ENCODE measurements at regions not wholly inside any gene's neighbourhood (a gene's known extent, or its start where the extent isn't known, plus 50 kb on each side); places are given as distances from the start of the nearest gene placed in this dataset.
A peak's percentile ranks its signal among the peaks of the same experiment; 100 is the strongest.

- Histone ChIP-seq H3K27me3 (no peaks in the 10 kb centered on the region), H3K4me3 (no peak overlapping the region), H3K9ac (no peak overlapping the region), H3K4me2 (no peak overlapping the region), H3K36me3 (no peaks in the 10 kb centered on the region), H3K27ac (no peak overlapping the region), H4K20me1 (peaks cover 16% of the 10 kb centered on the region; the same call in 1 of the 2 replicates), H3K9me3 (no peaks in the 10 kb centered on the region), H3K4me1 (peaks cover 10% of the 10 kb centered on the region)
- TF ChIP-seq Cebpa-rat (IDR thresholded peaks at IDR 0.05), result no peak
These were observed 111.0 kb downstream of the SLC25A47 start for GRCh38 chr14:100434033-100434601.

GRCh38 chr14:100434911-100435438 lies 111.8 kb downstream of the SLC25A47 start:
- TF ChIP-seq Cebpa-rat (IDR thresholded peaks at IDR 0.05), result no peak
- Histone ChIP-seq H3K4me3 (no peak overlapping the region), H3K9ac (no peak overlapping the region), H3K4me1 (peaks cover 10% of the 10 kb centered on the region), H3K27ac (no peak overlapping the region), H3K9me3 (no peaks in the 10 kb centered on the region), H3K36me3 (no peaks in the 10 kb centered on the region), H3K4me2 (no peak overlapping the region), H3K27me3 (no peaks in the 10 kb centered on the region), H4K20me1 (peaks cover 16% of the 10 kb centered on the region; the same call in 1 of the 2 replicates)

- no peak for TF ChIP-seq Cebpa-rat (IDR thresholded peaks at IDR 0.05)
- Histone ChIP-seq H3K9ac (no peak overlapping the region), H3K36me3 (no peaks in the 10 kb centered on the region), H3K27ac (no peak overlapping the region), H3K4me3 (no peak overlapping the region), H4K20me1 (peaks cover 16% of the 10 kb centered on the region; the same call in 1 of the 2 replicates), H3K9me3 (no peaks in the 10 kb centered on the region), H3K4me1 (peaks cover 12% of the 10 kb centered on the region), H3K27me3 (no peaks in the 10 kb centered on the region), H3K4me2 (no peak overlapping the region)
These were observed 112.3 kb downstream of the SLC25A47 start for GRCh38 chr14:100435459-100435858.

- Histone ChIP-seq H3K4me3 (no peak overlapping the region), H3K4me1 (peaks cover 24% of the 10 kb centered on the region), H4K20me1 (peaks cover 21% of the 10 kb centered on the region), H3K27ac (no peak overlapping the region), H3K9ac (no peak overlapping the region), H3K27me3 (no peaks in the 10 kb centered on the region), H3K9me3 (no peaks in the 10 kb centered on the region), H3K36me3 (no peaks in the 10 kb centered on the region), H3K4me2 (peak overlapping the region; percentile 6; the same call in 1 of the 2 replicates)
- TF ChIP-seq Cebpa-rat (IDR thresholded peaks at IDR 0.05), result no peak
These were observed 113.7 kb downstream of the SLC25A47 start for GRCh38 chr14:100436745-100437406.

- H3K4me1 ChIP-seq, result peaks cover 30% of the 10 kb centered on the region
- H3K4me3 ChIP-seq, result no peak overlapping the region
These were observed 115.1 kb downstream of the SLC25A47 start for GRCh38 chr14:100438271-100438670.

GRCh38 chr14:100438678-100439592 lies 115.8 kb downstream of the SLC25A47 start:
- peaks cover 29% of the 10 kb centered on the region for H4K20me1 ChIP-seq
- H3K27ac ChIP-seq, result no peak overlapping the region
- H3K9me3 ChIP-seq, result no peaks in the 10 kb centered on the region

More at GRCh38 chr14:100438271-100438670, 115.1 kb downstream of the SLC25A47 start:
- Histone ChIP-seq H3K9me3 (no peaks in the 10 kb centered on the region), H3K36me3 (no peaks in the 10 kb centered on the region), H3K27me3 (no peaks in the 10 kb centered on the region), H3K4me2 (no peak overlapping the region), H3K27ac (no peak overlapping the region), H3K9ac (no peak overlapping the region), H4K20me1 (peaks cover 29% of the 10 kb centered on the region)
- no peak for TF ChIP-seq Cebpa-rat (IDR thresholded peaks at IDR 0.05)

GRCh38 chr14:100439781-100440180 lies 116.6 kb downstream of the SLC25A47 start:
- Histone ChIP-seq H3K27me3 (no peaks in the 10 kb centered on the region), H3K9me3 (no peaks in the 10 kb centered on the region), H3K4me3 (no peak overlapping the region), H3K27ac (no peak overlapping the region), H3K4me1 (peaks cover 30% of the 10 kb centered on the region), H3K9ac (no peak overlapping the region), H3K36me3 (no peaks in the 10 kb centered on the region), H4K20me1 (peaks cover 29% of the 10 kb centered on the region), H3K4me2 (no peak overlapping the region)
- TF ChIP-seq Cebpa-rat (IDR thresholded peaks at IDR 0.05), result no peak

More at GRCh38 chr14:100438678-100439592, 115.8 kb downstream of the SLC25A47 start:
- Histone ChIP-seq H3K4me2 (no peak overlapping the region), H3K4me1 (peaks cover 30% of the 10 kb centered on the region), H3K4me3 (no peak overlapping the region), H3K27me3 (no peaks in the 10 kb centered on the region), H3K9ac (no peak overlapping the region), H3K36me3 (no peaks in the 10 kb centered on the region)
- TF ChIP-seq Cebpa-rat (IDR thresholded peaks at IDR 0.05), result no peak

GRCh38 chr14:100440207-100440631 lies 117.1 kb downstream of the SLC25A47 start:
- no peak overlapping the region for H3K27ac ChIP-seq

GRCh38 chr14:100440758-100441203 lies 117.6 kb downstream of the SLC25A47 start:
- Histone ChIP-seq H3K4me1 (peaks cover 30% of the 10 kb centered on the region), H3K9me3 (no peaks in the 10 kb centered on the region), H3K4me3 (no peak overlapping the region), H3K4me2 (no peak overlapping the region; the same call in 1 of the 2 replicates), H4K20me1 (peaks cover 25% of the 10 kb centered on the region), H3K9ac (no peak overlapping the region), H3K36me3 (no peaks in the 10 kb centered on the region), H3K27ac (no peak overlapping the region), H3K27me3 (no peaks in the 10 kb centered on the region)
- no peak for TF ChIP-seq Cebpa-rat (IDR thresholded peaks at IDR 0.05)

More at GRCh38 chr14:100440207-100440631, 117.1 kb downstream of the SLC25A47 start:
- Histone ChIP-seq H4K20me1 (peaks cover 29% of the 10 kb centered on the region), H3K36me3 (no peaks in the 10 kb centered on the region), H3K9ac (no peak overlapping the region), H3K4me3 (no peak overlapping the region), H3K9me3 (no peaks in the 10 kb centered on the region), H3K4me2 (no peak overlapping the region; the same call in 1 of the 2 replicates), H3K27me3 (no peaks in the 10 kb centered on the region), H3K4me1 (peaks cover 30% of the 10 kb centered on the region)
- no peak for TF ChIP-seq Cebpa-rat (IDR thresholded peaks at IDR 0.05)

Data from BLaER1 (cell line).